B cell (primary cell): ENCODE measurements at regions not wholly inside any gene's neighbourhood (a gene's known extent, or its start where the extent isn't known, plus 50 kb on each side); places are given as distances from the start of the nearest gene placed in this dataset.

ENCODE experiments used
- ATAC-seq: fragments of 200-7000 bp; cut with Tn5 transposase; one replicate; pipeline ENCODE4 v1.10.0; 2021; ENCODE audit warnings: low read depth, mild to moderate bottlenecking, moderate number of reproducible peaks, moderate library complexity
- CTCF ChIA-PET: fragments of 350-600 bp; sonication (Branson Sonifier 250); formaldehyde crosslinking; loops from one replicate; lab custom pipeline; 2021; ENCODE audit warnings: antibody characterized with exemption, inconsistent platforms; lab: Charles Lee
- POLR2A ChIA-PET: fragments of 350-600 bp; sonication (Branson Sonifier 250); formaldehyde crosslinking; loops from one replicate; lab custom pipeline; 2021; ENCODE audit warnings: antibody characterized with exemption; lab: Charles Lee
- DNase-seq: peaks from one replicate; pipeline ENCODE4 v3.0.0; 2013
- H2AFZ ChIP-seq: 2 replicates; pipeline ENCODE4 v1.6.1; 2012; ENCODE audit warnings: mild to moderate bottlenecking, low read depth, low read length; ENCODE audit not compliant: insufficient read depth, poor library complexity, severe bottlenecking
- H3K27ac ChIP-seq, 2 donors: 1 replicate in 1 of 2; 2 replicates in 1 of 2; pipeline ENCODE4 v1.5.1; 2012 to 2013; ENCODE audit warnings: low read length in 2 of 2, mild to moderate bottlenecking in 2 of 2, moderate library complexity in 1 of 2
- H3K27me3 ChIP-seq, 4 experiments: fragments of 200-600 bp in 1 of 4; sonication (generic) in 1 of 4; replicated peaks in 1 of 4; 1 replicate in 2 of 4; 2 replicates in 2 of 4; pipeline versions ENCODE4 v1.6.1 to v1.7.0; 2013 to 2016; ENCODE audit warnings: low read length in 3 of 4, mild to moderate bottlenecking in 2 of 4, mixed read lengths in 1 of 4, moderate library complexity in 1 of 4; ENCODE audit not compliant: insufficient read depth in 4 of 4, control insufficient read depth in 3 of 4; ENCODE audit errors: control extremely low read depth in 1 of 4
- H3K36me3 ChIP-seq, 2 experiments: replicated peaks in 1 of 2; 1 replicate in 1 of 2; 2 replicates in 1 of 2; pipeline versions ENCODE4 v1.6.1 to v1.7.1; 2013; ENCODE audit warnings: low read length in 1 of 2; ENCODE audit not compliant: insufficient read depth in 2 of 2, control insufficient read depth in 1 of 2; ENCODE audit errors: control extremely low read depth in 1 of 2, extremely low read depth in 1 of 2
- H3K4me1 ChIP-seq, 2 donors: fragments of 200-600 bp in 1 of 2; sonication (generic) in 1 of 2; 1 replicate in 1 of 2; 2 replicates in 1 of 2; pipeline versions ENCODE4 v1.5.1 to v1.6.1; 2013 to 2017; ENCODE audit warnings: low read length in 2 of 2; ENCODE audit not compliant: control insufficient read depth in 2 of 2, insufficient read depth in 2 of 2
- H3K4me2 ChIP-seq: replicated peaks from 2 replicates; pipeline ENCODE3; 2012; ENCODE audit warnings: mild to moderate bottlenecking, low read depth, low read length; ENCODE audit not compliant: poor library complexity, severe bottlenecking
- H3K4me3 ChIP-seq, 5 experiments: fragments of 200-600 bp in 1 of 5; sonication (generic) in 1 of 5; 1 replicate in 3 of 5; 2 replicates in 2 of 5; pipeline versions ENCODE4 v1.5.1 to v1.7.0; 2011 to 2016; ENCODE audit warnings: low read length in 4 of 5, mild to moderate bottlenecking in 4 of 5, low read depth in 2 of 5, control low read depth in 1 of 5, moderate library complexity in 1 of 5; ENCODE audit not compliant: insufficient read depth in 1 of 5; ENCODE audit errors: control extremely low read depth in 1 of 5, extremely low read depth in 1 of 5
- H3K79me2 ChIP-seq: fragments of 200-600 bp; sonication (generic); one replicate; pipeline ENCODE4 v1.6.0; 2016; ENCODE audit warnings: low read length; ENCODE audit not compliant: control insufficient read depth, insufficient read depth
- H3K9ac ChIP-seq: fragments of 200-600 bp; sonication (generic); 2 replicates; pipeline ENCODE4 v1.6.1; 2017; ENCODE audit warnings: mild to moderate bottlenecking, low read length, moderate library complexity
- H3K9me3 ChIP-seq, 3 donors: one replicate each; pipeline versions ENCODE4 v1.6.1 to v1.7.1; 2013; ENCODE audit warnings: low read length in 2 of 3; ENCODE audit not compliant: control insufficient read depth in 2 of 3, insufficient read depth in 1 of 3; ENCODE audit errors: control extremely low read depth in 1 of 3
- H4K20me1 ChIP-seq: 2 replicates; pipeline ENCODE4 v1.6.0; 2012; ENCODE audit warnings: mild to moderate bottlenecking, low read length; ENCODE audit not compliant: insufficient read depth, control insufficient read depth, poor library complexity, severe bottlenecking
- H3K27ac Mint-ChIP-seq: one replicate; pipeline ENCODE4 v1.8.0; 2021; ENCODE audit warnings: mixed read lengths
- H3K27me3 Mint-ChIP-seq: one replicate; pipeline ENCODE4 v1.8.0; 2021; ENCODE audit warnings: mixed read lengths
- H3K4me1 Mint-ChIP-seq: one replicate; pipeline ENCODE4 v1.8.0; 2021; ENCODE audit warnings: mixed read lengths
- H3K4me3 Mint-ChIP-seq: one replicate; pipeline ENCODE4 v1.8.0; 2021; ENCODE audit warnings: mixed read lengths
- H3K9me3 Mint-ChIP-seq: one replicate; pipeline ENCODE4 v1.8.0; 2022; ENCODE audit warnings: mixed read lengths; ENCODE audit not compliant: insufficient read depth
- EZH2 ChIP-seq: IDR thresholded peaks from 2 replicates; pipeline ENCODE4 v1.6.1; 2012; ENCODE audit warnings: borderline replicate concordance, low read depth, mild to moderate bottlenecking, moderate library complexity, low read length; ENCODE audit not compliant: insufficient read depth, poor library complexity, severe bottlenecking
- WGBS: methylation state at CpG from one replicate; pipeline ENCODE4 v1.1.5; 2013; ENCODE audit warnings: missing lambda C conversion rate; ENCODE audit not compliant: insufficient coverage; 5-methylcytosine and 5-hydroxymethylcytosine counted together
- intact Hi-C: fragments of 100-400 bp; cut with micrococcal nuclease; formaldehyde crosslinking; loops from one replicate; pipeline ENCODE4 v1.10.0; 2022
- TF ChIP-seq, protein P1 (sequence below): fragments of 200-600 bp; IDR thresholded peaks from one replicate; pipeline ENCODE4 v1.8.0; 2022; ENCODE audit warnings: antibody characterized with exemption, mild to moderate bottlenecking

DNA sequence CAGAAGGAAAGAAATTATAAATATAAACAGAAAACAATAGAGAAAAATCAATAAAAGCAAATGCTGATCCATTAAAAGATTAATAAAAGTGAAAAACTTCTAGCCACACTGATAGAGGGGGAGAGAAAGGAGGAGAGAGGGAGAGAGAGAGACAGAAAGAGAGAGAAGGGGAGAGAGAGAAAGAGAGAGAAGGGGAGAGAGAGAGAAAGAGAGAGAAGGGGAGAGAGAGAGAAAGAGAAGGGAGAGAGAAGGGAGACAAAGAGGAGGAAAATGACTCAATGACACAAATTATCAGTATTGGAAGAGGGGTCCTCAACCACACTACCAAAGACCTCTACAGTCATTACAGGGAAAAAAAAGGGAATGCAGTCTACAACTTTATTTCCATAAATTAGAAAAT, 94.4 kb upstream of the VIPR2 start:
- peaks cover 3% of the 10 kb centered on the region for H3K9me3 Mint-ChIP-seq

GRCh38 chr7:159238541-159238940, 93.9 kb upstream of the VIPR2 start:
- no peak overlapping the region for H3K4me3 ChIP-seq
- H2AFZ ChIP-seq, result no peak overlapping the region
- H3K27ac Mint-ChIP-seq, result no peak overlapping the region
- no peaks in the 10 kb centered on the region for H3K4me1 ChIP-seq
- H3K9ac ChIP-seq, result no peak overlapping the region
- no peaks in the 10 kb centered on the region for H3K79me2 ChIP-seq
- ATAC-seq (no peak), DNase-seq (no peak)
- intact Hi-C loops, result no loop called here
- no peaks in the 10 kb centered on the region for H3K27me3 ChIP-seq
- ChIA-PET CTCF (no interaction called here), POLR2A (no interaction called here)
- peaks cover 11% of the 10 kb centered on the region for H3K27me3 Mint-ChIP-seq
- no peaks in the 10 kb centered on the region for H3K36me3 ChIP-seq
- no peak overlapping the region for H3K27ac ChIP-seq
- no peaks in the 10 kb centered on the region for H3K4me1 Mint-ChIP-seq
- no CpG with 5 or more reads among the region's 1 CpG for WGBS
- H3K4me2 ChIP-seq, result no peak overlapping the region
- no peak overlapping the region for H3K4me3 Mint-ChIP-seq
- H3K9me3 ChIP-seq, result peaks cover 0 to 5% (median 0%) of the 10 kb centered on the region in 3 donors
- no peaks in the 10 kb centered on the region for H4K20me1 ChIP-seq
- no peak for TF ChIP-seq EZH2
- TF ChIP-seq, protein P1, sequence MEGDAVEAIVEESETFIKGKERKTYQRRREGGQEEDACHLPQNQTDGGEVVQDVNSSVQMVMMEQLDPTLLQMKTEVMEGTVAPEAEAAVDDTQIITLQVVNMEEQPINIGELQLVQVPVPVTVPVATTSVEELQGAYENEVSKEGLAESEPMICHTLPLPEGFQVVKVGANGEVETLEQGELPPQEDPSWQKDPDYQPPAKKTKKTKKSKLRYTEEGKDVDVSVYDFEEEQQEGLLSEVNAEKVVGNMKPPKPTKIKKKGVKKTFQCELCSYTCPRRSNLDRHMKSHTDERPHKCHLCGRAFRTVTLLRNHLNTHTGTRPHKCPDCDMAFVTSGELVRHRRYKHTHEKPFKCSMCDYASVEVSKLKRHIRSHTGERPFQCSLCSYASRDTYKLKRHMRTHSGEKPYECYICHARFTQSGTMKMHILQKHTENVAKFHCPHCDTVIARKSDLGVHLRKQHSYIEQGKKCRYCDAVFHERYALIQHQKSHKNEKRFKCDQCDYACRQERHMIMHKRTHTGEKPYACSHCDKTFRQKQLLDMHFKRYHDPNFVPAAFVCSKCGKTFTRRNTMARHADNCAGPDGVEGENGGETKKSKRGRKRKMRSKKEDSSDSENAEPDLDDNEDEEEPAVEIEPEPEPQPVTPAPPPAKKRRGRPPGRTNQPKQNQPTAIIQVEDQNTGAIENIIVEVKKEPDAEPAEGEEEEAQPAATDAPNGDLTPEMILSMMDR, result no peak
- peaks cover 3% of the 10 kb centered on the region for H3K9me3 Mint-ChIP-seq

More for the DNA sequence above, 94.4 kb upstream of the VIPR2 start:
- TF ChIP-seq, protein P1, result no peak
- TF ChIP-seq EZH2, result no peak
- Histone ChIP-seq H3K36me3 (no peaks in the 10 kb centered on the region), H3K27ac (no peak overlapping the region), H3K79me2 (no peaks in the 10 kb centered on the region), H3K4me3 (no peak overlapping the region), H3K9me3 (peaks cover 0 to 5% (median 0%) of the 10 kb centered on the region in 3 donors), H3K4me2 (no peak overlapping the region), H3K9ac (no peak overlapping the region), H4K20me1 (no peaks in the 10 kb centered on the region), H2AFZ (no peak overlapping the region), H3K27me3 (no peaks in the 10 kb centered on the region), H3K4me1 (no peaks in the 10 kb centered on the region)
- POLR2A ChIA-PET, result no interaction called here
- DNase-seq, result no peak
- H3K4me1 Mint-ChIP-seq, result no peaks in the 10 kb centered on the region
- intact Hi-C loops, result no loop called here
- CTCF ChIA-PET, result no interaction called here
- H3K27me3 Mint-ChIP-seq, result peaks cover 11% of the 10 kb centered on the region
- H3K4me3 Mint-ChIP-seq, result no peak overlapping the region
- no peak overlapping the region for H3K27ac Mint-ChIP-seq
- ATAC-seq, result no peak
